ENCODE measurements at regions not wholly inside any gene's neighbourhood (a gene's known extent, or its start where the extent isn't known, plus 50 kb on each side); places are given as distances from the start of the nearest gene placed in this dataset.

- DNase-seq (ENCODE audit: extremely low spot score, unreplicated experiment) = no peak
- H3K36me3 Mint-ChIP-seq = no peaks in the 10 kb centered on the region
These were observed 288.6 kb downstream of the MYCN start for GRCh38 chr2:16228951-16229350.

DNA sequence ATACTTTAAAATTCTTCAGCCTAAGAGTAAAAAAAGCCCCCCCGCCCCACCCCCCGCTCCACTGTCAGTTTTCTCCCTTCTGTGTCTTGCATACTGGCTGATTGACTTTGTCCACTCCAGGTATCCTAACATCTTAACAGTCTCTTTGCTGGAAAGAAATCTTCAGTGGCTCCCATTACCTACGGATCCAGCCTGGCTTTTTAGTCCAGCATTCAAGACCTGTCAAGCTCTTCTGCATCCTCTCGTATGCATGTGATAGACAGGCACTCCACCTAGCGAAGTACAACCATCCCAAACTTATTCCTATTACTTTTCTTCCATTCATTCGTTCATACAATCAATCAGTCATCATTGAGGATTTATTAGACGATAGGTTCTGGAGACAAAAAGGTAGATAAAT, 288.1 kb downstream of the MYCN start:
- TF ChIP-seq, protein P1, sequence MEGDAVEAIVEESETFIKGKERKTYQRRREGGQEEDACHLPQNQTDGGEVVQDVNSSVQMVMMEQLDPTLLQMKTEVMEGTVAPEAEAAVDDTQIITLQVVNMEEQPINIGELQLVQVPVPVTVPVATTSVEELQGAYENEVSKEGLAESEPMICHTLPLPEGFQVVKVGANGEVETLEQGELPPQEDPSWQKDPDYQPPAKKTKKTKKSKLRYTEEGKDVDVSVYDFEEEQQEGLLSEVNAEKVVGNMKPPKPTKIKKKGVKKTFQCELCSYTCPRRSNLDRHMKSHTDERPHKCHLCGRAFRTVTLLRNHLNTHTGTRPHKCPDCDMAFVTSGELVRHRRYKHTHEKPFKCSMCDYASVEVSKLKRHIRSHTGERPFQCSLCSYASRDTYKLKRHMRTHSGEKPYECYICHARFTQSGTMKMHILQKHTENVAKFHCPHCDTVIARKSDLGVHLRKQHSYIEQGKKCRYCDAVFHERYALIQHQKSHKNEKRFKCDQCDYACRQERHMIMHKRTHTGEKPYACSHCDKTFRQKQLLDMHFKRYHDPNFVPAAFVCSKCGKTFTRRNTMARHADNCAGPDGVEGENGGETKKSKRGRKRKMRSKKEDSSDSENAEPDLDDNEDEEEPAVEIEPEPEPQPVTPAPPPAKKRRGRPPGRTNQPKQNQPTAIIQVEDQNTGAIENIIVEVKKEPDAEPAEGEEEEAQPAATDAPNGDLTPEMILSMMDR (conservative IDR thresholded peaks at IDR 0.05) = no peak
- Mint-ChIP-seq H3K4me1 (ENCODE audit: unreplicated experiment) (peaks cover 10% of the 10 kb centered on the region), H3K27me3 (no peaks in the 10 kb centered on the region), H3K4me3 (no peak overlapping the region), H3K9me3 (no peaks in the 10 kb centered on the region), H3K36me3 (no peaks in the 10 kb centered on the region), H3K27ac (no peak overlapping the region)
- DNase-seq (ENCODE audit: extremely low spot score, unreplicated experiment) = no peak

More at GRCh38 chr2:16228951-16229350, 288.6 kb downstream of the MYCN start:
- TF ChIP-seq, protein P1 (conservative IDR thresholded peaks at IDR 0.05) = no peak
- Mint-ChIP-seq H3K9me3 (no peaks in the 10 kb centered on the region), H3K27me3 (no peaks in the 10 kb centered on the region), H3K27ac (no peak overlapping the region), H3K4me3 (no peak overlapping the region), H3K4me1 (ENCODE audit: unreplicated experiment) (peaks cover 5% of the 10 kb centered on the region)

DNA sequence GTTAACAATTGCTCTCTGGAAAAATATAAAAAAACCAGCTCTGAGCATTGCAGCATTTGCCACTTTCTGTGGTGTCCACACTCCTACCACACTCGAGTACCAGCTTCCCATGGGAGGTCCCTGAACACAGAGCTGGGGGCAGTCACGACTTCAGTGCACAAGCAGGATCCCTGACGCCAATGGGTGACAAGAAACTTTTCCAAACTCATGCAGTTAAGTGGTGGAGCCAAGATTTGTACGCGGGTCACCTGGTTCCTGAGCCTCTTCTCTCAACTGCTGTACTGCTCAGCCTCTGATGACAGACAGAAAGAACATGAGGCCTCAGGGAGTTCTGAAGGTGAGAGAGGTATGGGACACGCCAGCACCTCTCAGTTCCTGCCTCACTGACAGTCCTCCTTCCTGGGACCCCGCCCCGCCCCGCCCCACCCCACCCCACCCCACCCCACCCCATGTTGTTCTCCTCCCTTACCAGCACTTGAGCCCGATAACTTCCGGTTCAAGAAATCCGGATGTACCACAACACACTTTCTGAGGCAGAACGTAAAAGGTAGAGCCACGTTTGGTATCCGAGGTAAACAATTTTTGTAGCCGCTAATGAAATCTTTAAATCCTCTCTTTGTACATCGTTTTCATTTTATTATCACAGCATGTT, 287.6 kb downstream of the MYCN start:
- TF ChIP-seq, protein P1 (conservative IDR thresholded peaks at IDR 0.05) = no peak
- peaks cover 14% of the 10 kb centered on the region for H3K4me1 Mint-ChIP-seq (ENCODE audit: unreplicated experiment)
- no peaks in the 10 kb centered on the region for H3K9me3 Mint-ChIP-seq

GRCh38 chr2:16226943-16227664, 286.8 kb downstream of the MYCN start:
- Mint-ChIP-seq H3K4me3 (no peak overlapping the region), H3K4me1 (ENCODE audit: unreplicated experiment) (peaks cover 14% of the 10 kb centered on the region), H3K27me3 (peaks cover under 1% of the 10 kb centered on the region), H3K9me3 (peaks cover 4% of the 10 kb centered on the region), H3K27ac (no peak overlapping the region), H3K36me3 (no peaks in the 10 kb centered on the region)
- no peak for DNase-seq (ENCODE audit: extremely low spot score, unreplicated experiment)
- TF ChIP-seq, protein P1 (conservative IDR thresholded peaks at IDR 0.05) = no peak

More for the DNA sequence above, 287.6 kb downstream of the MYCN start:
- no peak overlapping the region for H3K27ac Mint-ChIP-seq
- DNase-seq (ENCODE audit: extremely low spot score, unreplicated experiment) = no peak
- no peak overlapping the region for H3K4me3 Mint-ChIP-seq
- H3K36me3 Mint-ChIP-seq = no peaks in the 10 kb centered on the region
- H3K27me3 Mint-ChIP-seq = no peaks in the 10 kb centered on the region

DNA sequence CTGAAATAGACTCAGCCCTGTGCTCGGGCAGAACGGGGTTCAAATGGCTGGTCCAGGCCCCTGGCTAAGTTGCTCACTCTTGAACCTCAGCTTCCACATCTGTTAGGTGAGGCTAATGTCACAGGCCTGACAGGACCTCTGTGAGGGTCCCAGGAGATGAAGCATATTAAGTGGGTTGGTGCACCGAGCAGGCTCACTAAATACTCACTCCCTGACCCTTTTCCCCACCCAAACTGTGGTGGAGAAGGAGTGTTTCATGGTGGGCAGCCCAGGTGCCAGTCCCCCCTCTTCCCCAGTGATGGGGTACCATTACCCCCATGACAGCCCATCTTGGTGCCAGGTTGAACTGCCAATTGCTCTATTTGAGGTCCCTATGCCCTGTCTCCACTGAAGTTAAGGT, 286.0 kb downstream of the MYCN start:
- DNase-seq (ENCODE audit: extremely low spot score, unreplicated experiment) = no peak
- H3K27me3 Mint-ChIP-seq = peaks cover 6% of the 10 kb centered on the region
- peaks cover 14% of the 10 kb centered on the region for H3K4me1 Mint-ChIP-seq (ENCODE audit: unreplicated experiment)
- no peak overlapping the region for H3K27ac Mint-ChIP-seq
- H3K36me3 Mint-ChIP-seq = no peaks in the 10 kb centered on the region
- TF ChIP-seq, protein P1 (conservative IDR thresholded peaks at IDR 0.05) = no peak
- H3K9me3 Mint-ChIP-seq = peaks cover 11% of the 10 kb centered on the region
- no peak overlapping the region for H3K4me3 Mint-ChIP-seq

Data from type B pancreatic cell (in vitro differentiated cells).